ENCODE measurements at regions not wholly inside any gene's neighbourhood (a gene's known extent, or its start where the extent isn't known, plus 50 kb on each side); places are given as distances from the start of the nearest gene placed in this dataset.
A peak's percentile ranks its signal among the peaks of the same experiment; 100 is the strongest.

DNA sequence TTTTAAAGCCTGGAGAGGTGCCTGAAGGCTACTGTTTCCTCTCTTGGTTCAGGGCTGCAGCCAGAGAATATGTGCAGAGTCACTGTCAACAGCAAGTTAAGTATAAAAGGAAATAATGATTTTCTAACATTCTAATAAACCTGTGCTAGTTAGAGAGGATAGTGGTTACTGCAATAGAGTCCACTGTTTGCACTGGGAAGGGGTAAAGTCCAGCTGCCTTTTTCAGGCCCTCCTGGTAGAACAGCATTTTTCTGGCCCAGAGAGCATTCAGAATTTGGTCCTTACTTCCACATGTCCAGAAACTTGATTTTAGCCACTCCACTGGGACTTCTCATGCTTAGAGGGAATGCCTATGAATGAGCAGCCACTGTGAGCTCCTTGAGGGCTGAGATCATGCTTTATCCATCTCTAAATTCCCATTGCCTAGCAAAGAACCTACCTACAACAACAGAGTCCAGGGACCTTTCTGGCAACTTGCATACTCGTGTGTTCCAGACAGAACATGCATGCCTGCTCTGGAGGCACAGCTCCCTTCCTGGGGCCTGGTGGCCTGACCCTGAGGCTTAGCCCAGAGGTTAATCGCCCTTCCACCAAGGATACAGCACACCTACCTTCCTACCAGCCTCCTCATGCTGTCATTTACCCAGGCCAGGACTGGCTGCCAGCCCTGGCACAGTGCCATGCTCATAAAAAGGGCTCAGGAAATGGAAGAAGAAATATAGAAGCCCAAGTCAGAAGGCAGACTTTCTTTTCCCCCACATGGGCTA lies 50.3 kb upstream of the ATP13A3 start:
- Mint-ChIP-seq H3K27me3 (ENCODE audit: unreplicated experiment) (no peaks in the 10 kb centered on the region), H3K36me3 (ENCODE audit: insufficient read depth, unreplicated experiment) (peaks cover 10% of the 10 kb centered on the region), H3K4me3 (ENCODE audit: low read depth, unreplicated experiment) (peak overlapping the region; percentile 33), H3K9me3 (ENCODE audit: low read depth, unreplicated experiment) (peaks cover 4% of the 10 kb centered on the region), H3K4me1 (ENCODE audit: low read depth, unreplicated experiment) (peaks cover 41% of the 10 kb centered on the region), H3K27ac (ENCODE audit: unreplicated experiment) (peak overlapping the region; percentile 80)
- no TSS peak for BruUV-seq (replicated peaks)
- intact Hi-C loops (cut with micrococcal nuclease; ENCODE audit: unreplicated experiment) = loop anchor here (2.0 to 5.0 kb wide), 3 partner anchors 36 to 65 kb away; no protein-coding TSS in a partner anchor
- DNase-seq = peak; percentile 84
- CTCF ChIA-PET = interaction anchor here (0.6 to 1.9 kb wide), 8 partner anchors 10 to 985 kb away, joined by 3 to 15 read pairs (median 4); no protein-coding TSS in a partner anchor
- no peak for TF ChIP-seq CTCF (IDR thresholded peaks at IDR 0.05; ENCODE audit: unreplicated experiment)

All from Calu3 (cell line).